ENCODE measurements at regions not wholly inside any gene's neighbourhood (a gene's known extent, or its start where the extent isn't known, plus 50 kb on each side); places are given as distances from the start of the nearest gene placed in this dataset.

DNA sequence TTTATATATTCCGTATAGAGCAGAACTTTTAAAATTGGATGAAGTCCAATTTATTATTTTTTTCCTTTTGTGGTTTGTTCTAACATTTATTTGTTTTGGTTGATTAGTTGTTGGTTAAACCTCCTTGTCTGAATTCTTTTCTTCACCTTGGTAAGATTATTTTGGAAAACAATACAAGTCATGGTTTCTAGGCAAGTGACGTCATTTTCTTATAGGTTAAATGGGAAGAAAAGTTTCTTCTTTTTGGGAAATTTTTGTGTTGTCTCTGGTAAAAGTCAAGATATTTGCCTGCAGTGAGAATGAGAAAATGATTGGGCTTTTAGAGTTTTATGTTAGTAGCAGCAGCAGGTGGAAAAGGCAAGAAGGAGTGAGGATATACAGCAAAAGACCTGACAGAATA is 197.9 kb downstream of the OTOR start:
- Mint-ChIP-seq H3K27ac (ENCODE audit: unreplicated experiment) (no peak overlapping the region), H3K9me3 (ENCODE audit: unreplicated experiment) (peaks cover 2% of the 10 kb centered on the region), H3K27me3 (ENCODE audit: unreplicated experiment) (peaks cover 2% of the 10 kb centered on the region), H3K4me3 (ENCODE audit: unreplicated experiment) (no peak overlapping the region), H3K4me1 (ENCODE audit: low read depth, unreplicated experiment) (no peaks in the 10 kb centered on the region), H3K36me3 (ENCODE audit: unreplicated experiment) (no peaks in the 10 kb centered on the region)
- TF ChIP-seq, protein P1, sequence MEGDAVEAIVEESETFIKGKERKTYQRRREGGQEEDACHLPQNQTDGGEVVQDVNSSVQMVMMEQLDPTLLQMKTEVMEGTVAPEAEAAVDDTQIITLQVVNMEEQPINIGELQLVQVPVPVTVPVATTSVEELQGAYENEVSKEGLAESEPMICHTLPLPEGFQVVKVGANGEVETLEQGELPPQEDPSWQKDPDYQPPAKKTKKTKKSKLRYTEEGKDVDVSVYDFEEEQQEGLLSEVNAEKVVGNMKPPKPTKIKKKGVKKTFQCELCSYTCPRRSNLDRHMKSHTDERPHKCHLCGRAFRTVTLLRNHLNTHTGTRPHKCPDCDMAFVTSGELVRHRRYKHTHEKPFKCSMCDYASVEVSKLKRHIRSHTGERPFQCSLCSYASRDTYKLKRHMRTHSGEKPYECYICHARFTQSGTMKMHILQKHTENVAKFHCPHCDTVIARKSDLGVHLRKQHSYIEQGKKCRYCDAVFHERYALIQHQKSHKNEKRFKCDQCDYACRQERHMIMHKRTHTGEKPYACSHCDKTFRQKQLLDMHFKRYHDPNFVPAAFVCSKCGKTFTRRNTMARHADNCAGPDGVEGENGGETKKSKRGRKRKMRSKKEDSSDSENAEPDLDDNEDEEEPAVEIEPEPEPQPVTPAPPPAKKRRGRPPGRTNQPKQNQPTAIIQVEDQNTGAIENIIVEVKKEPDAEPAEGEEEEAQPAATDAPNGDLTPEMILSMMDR (IDR thresholded peaks at IDR 0.05; ENCODE audit: partially characterized antibody, unreplicated experiment) = no peak
- no peak for DNase-seq

DNA sequence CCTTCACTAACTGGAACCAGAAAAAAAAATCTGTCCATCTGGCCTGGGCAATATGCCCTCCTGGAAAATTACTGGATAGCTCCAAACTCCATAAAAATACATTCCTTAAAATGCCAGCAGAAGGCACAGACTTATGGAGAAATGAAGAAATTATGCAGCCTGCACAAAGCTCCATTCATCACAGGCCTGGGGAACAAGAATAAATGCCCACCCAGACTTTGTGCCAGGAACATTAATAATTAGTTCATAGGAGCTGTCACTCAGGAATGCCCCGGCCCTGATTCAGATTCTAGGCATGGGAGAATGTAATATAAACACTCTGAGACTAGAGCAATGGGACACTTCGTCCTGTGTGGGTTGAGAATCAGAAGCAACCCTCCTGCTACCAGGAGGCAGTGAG is 199.3 kb downstream of the OTOR start:
- TF ChIP-seq, protein P1 (IDR thresholded peaks at IDR 0.05; ENCODE audit: partially characterized antibody, unreplicated experiment) = no peak
- Mint-ChIP-seq H3K36me3 (ENCODE audit: unreplicated experiment) (no peaks in the 10 kb centered on the region), H3K9me3 (ENCODE audit: unreplicated experiment) (peaks cover 2% of the 10 kb centered on the region), H3K4me3 (ENCODE audit: unreplicated experiment) (no peak overlapping the region), H3K27ac (ENCODE audit: unreplicated experiment) (no peak overlapping the region), H3K4me1 (ENCODE audit: low read depth, unreplicated experiment) (no peaks in the 10 kb centered on the region), H3K27me3 (ENCODE audit: unreplicated experiment) (peaks cover 2% of the 10 kb centered on the region)
- no peak for DNase-seq

DNA sequence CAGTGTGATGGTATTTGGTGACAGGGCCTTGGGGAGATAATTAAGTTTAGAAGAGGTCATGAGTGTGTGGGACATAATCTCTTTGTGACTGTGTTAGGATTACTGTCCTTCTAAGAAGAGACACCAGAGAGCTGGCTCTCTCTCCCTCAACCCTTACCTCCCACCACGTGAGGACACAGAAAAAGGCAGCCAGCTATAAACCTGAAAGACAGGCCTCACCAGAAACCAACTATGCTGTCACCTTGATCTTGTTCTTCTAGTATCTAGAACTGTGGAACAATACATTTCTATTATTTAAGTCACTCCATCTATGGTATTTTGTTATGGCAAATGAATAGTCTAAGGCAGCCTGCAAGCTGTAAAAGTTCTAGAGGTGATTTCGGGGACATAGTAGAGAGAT is 203.7 kb downstream of the OTOR start:
- H3K27me3 Mint-ChIP-seq (ENCODE audit: unreplicated experiment) = no peaks in the 10 kb centered on the region
- no peaks in the 10 kb centered on the region for H3K4me1 Mint-ChIP-seq (ENCODE audit: low read depth, unreplicated experiment)
- no peak overlapping the region for H3K4me3 Mint-ChIP-seq (ENCODE audit: unreplicated experiment)
- TF ChIP-seq, protein P1 (IDR thresholded peaks at IDR 0.05; ENCODE audit: partially characterized antibody, unreplicated experiment) = no peak
- H3K9me3 Mint-ChIP-seq (ENCODE audit: unreplicated experiment) = no peaks in the 10 kb centered on the region
- no peak overlapping the region for H3K27ac Mint-ChIP-seq (ENCODE audit: unreplicated experiment)
- no peak for DNase-seq
- no peaks in the 10 kb centered on the region for H3K36me3 Mint-ChIP-seq (ENCODE audit: unreplicated experiment)

DNA sequence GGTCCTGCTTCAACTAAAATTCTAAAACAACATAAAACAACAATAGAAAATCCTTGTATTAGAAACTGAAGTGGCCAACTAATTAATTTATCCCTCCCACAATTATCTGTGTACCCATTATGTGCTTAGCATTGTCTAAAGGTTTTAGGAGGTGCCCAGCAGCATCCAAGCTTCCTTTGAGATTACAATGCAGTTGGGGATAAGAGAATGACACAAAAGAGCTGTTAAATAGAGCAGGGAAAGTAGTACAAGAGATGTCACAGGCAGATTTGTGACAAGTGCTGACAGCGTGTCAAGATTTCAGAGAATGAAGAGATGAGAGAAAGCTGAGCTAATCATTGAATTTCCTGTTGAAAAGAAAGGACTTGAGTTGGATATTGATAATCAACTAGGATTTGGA is 204.8 kb downstream of the OTOR start:
- Mint-ChIP-seq H3K4me1 (ENCODE audit: low read depth, unreplicated experiment) (no peaks in the 10 kb centered on the region), H3K27ac (ENCODE audit: unreplicated experiment) (no peak overlapping the region), H3K36me3 (ENCODE audit: unreplicated experiment) (no peaks in the 10 kb centered on the region), H3K4me3 (ENCODE audit: unreplicated experiment) (no peak overlapping the region), H3K9me3 (ENCODE audit: unreplicated experiment) (no peaks in the 10 kb centered on the region), H3K27me3 (ENCODE audit: unreplicated experiment) (no peaks in the 10 kb centered on the region)
- TF ChIP-seq, protein P1 (IDR thresholded peaks at IDR 0.05; ENCODE audit: partially characterized antibody, unreplicated experiment) = no peak
- no peak for DNase-seq

DNA sequence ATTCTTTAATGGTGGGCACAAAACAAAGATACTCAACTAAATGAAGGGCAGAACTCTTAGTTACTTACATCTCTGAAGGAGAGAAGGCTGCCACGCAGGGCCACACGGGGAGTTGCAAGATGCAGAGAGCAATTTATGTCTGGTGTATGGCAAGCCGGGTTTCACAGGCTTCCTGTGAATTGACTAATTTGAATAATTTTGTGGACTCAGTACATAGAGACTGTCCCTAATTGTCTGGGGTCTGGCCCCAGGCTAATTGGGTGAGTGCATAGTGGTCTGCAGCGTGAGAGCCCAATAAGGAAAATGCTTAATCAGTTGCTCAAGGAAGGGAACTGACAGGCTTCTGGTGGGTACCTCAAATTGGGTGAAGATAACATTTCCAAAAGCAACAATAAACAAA is 205.7 kb downstream of the OTOR start:
- Mint-ChIP-seq H3K4me3 (ENCODE audit: unreplicated experiment) (no peak overlapping the region), H3K9me3 (ENCODE audit: unreplicated experiment) (no peaks in the 10 kb centered on the region), H3K4me1 (ENCODE audit: low read depth, unreplicated experiment) (no peaks in the 10 kb centered on the region), H3K27me3 (ENCODE audit: unreplicated experiment) (no peaks in the 10 kb centered on the region), H3K36me3 (ENCODE audit: unreplicated experiment) (no peaks in the 10 kb centered on the region), H3K27ac (ENCODE audit: unreplicated experiment) (no peak overlapping the region)
- TF ChIP-seq, protein P1 (IDR thresholded peaks at IDR 0.05; ENCODE audit: partially characterized antibody, unreplicated experiment) = no peak
- no peak for DNase-seq
